GM12872 (cell line): ENCODE measurements at regions not wholly inside any gene's neighbourhood (a gene's known extent, or its start where the extent isn't known, plus 50 kb on each side); places are given as distances from the start of the nearest gene placed in this dataset.

Experiments
- TF ChIP-seq, protein P1 (sequence below): IDR thresholded peaks from 3 replicates; pipeline ENCODE4 v1.5.1; 2011; ENCODE audit warnings: low read depth, mild to moderate bottlenecking, low read length, moderate library complexity; ENCODE audit not compliant: insufficient read depth

DNA sequence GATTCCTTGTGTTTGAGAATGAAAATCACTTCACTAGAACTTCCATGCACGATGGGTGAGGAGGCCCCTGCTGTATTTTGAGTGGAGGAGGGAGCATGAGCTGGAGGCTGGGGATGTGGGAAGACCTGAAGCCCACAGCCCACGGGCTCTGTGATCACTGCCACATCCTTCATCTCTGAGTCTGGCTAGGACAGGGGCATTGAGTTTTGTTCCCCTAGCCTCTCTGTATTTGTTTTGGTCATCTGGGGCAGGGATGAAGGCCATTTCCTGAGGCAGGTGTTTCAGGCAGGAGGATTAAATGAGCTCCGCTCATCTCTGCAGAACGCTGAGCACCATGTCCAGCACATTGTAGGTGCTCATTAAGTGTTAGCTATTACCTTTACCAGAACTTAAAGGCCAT is 293.6 kb downstream of the GLRX3 start:
- TF ChIP-seq, protein P1, sequence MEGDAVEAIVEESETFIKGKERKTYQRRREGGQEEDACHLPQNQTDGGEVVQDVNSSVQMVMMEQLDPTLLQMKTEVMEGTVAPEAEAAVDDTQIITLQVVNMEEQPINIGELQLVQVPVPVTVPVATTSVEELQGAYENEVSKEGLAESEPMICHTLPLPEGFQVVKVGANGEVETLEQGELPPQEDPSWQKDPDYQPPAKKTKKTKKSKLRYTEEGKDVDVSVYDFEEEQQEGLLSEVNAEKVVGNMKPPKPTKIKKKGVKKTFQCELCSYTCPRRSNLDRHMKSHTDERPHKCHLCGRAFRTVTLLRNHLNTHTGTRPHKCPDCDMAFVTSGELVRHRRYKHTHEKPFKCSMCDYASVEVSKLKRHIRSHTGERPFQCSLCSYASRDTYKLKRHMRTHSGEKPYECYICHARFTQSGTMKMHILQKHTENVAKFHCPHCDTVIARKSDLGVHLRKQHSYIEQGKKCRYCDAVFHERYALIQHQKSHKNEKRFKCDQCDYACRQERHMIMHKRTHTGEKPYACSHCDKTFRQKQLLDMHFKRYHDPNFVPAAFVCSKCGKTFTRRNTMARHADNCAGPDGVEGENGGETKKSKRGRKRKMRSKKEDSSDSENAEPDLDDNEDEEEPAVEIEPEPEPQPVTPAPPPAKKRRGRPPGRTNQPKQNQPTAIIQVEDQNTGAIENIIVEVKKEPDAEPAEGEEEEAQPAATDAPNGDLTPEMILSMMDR: no peak

DNA sequence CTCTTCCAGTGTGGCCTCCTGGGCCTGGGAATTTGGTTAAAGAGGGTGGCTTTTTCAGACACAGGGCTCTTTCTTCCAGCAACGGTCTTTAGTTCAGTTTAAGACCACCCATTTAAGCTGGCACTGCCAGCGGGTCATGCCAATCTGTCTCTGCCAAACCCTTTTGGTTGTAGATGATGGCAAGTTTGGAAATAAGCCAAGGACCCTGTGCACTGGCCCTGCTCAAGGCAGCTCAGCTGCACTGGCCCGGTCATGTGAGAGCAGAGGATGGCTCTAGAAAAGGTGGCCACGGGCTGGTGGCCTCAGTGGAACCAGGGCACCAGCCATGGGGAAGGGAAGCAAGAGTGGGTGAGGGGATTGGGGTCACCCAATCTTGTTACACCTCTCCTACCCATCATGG is 294.1 kb downstream of the GLRX3 start:
- TF ChIP-seq, protein P1: no peak

DNA sequence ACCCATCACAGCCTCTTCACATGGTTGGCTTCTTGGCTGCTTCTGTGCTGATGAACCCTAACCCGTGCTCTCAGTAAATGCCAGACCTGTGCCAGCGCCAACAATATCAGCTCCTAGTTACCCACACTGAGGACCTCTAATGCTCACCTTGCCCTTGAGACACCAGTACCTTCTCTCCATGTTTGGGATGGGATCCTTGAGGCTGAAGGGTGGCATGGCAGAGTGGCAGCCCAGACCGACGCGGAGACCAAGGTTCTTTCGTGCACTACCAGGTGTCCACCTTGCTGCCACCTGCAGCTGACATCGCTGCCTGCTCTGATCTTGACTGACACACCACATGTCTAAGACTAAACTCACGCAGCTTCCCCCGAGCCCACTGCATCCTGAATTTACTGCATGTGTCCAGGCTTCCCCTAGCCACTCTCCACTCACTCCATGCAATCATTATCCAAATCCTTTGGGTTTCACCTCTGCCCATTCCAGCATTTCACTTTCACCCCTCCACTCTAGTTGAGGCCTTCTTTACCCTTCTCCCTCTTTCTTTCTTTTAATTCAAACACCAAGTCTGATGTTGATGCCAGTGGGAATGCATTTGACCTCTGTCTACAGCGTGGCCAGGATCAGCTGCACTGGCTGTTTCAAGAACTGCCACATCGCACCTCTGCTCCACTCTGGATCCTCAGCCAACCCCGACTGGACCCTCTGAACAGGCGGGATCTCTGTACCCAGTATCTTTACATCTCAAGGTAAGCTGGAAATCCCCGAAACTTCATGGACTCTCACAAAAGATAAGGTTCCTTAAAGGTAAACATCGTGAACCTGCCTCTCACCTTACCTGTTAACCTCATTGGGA is 294.9 kb downstream of the GLRX3 start:
- TF ChIP-seq, protein P1: no peak

DNA sequence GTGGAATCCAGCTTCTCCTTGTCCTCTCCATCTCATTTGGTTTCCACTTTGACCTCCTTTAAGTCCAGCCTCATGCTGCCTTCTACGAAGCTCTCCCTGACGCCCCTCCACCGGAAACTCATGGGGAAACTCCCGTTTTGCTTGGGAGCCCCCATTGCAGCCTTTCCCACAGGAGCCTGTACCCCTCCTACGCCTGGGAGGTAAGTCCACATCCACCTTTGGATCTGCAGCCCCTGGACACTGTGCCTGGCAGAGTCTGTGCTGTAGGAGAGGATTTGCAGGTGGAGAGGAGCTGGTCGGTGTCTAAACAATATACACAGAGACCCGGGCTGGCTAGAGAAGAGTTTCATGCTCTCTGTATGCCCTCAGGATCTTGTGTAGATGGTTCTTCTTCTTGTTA is 296.1 kb downstream of the GLRX3 start:
- TF ChIP-seq, protein P1: no peak

DNA sequence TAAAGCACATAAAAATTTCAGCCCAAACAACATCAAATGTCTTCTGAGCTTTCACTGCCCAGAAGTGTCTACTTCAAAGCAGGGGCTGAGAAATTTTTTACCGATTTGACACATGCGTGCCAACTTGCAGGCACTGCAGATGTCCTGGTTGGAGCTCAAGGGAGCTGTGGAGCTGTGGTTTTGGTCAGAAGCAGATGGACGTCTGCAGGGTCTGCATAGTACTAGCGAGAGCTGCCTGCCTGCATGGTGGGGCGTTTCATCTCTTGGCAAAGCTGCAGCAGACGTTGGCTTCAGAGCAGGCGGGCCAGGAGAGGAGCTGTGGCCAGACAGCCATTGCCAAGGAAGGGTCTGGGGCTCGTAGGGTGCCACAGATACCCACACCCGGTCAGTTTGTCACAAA is 296.7 kb downstream of the GLRX3 start:
- TF ChIP-seq, protein P1: no peak

DNA sequence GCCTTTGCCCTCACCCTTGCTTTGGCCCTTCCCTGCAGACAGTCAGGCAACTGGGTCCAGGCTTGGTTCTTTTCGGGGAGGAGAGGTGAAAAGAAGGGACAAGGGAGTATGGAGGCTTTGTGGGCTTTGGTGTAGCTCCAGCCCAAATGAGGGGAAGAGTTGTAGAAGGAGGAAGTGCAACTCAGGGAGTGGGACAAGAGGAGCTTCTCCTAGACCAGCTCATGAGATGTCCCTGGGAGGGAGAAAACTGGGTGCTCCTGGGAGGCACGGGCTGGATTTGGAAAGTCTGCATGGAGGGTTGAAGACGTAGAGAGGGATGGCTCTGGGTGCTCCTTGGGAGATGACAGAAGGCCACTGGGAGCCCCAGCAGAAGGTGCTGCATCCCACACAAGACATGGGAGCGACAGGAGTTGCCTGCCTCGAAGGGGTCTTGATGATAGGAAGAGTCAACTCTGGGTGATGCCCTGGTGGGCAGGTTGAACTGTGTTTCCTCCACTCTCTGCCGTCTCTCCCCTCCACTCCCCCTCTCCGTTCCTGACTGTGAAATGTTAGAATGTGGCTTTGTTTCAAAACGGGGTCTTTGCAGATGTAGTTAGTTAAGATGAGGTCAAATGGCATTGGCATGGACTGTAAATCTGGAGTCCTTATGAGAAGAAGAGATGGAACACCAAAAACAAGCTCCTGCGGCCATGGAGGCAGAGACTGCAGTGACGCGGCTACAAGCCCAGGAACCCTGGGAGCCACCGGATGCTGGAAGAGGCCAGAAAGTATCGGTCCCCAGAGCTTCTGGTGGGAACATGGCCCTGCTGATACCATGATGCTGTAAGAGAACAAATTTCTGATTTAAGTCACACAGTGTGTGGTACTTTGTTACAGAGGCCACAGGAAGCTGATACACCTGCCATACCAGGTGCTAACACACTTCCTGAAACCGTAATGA is 298.5 kb downstream of the GLRX3 start:
- TF ChIP-seq, protein P1: no peak

DNA sequence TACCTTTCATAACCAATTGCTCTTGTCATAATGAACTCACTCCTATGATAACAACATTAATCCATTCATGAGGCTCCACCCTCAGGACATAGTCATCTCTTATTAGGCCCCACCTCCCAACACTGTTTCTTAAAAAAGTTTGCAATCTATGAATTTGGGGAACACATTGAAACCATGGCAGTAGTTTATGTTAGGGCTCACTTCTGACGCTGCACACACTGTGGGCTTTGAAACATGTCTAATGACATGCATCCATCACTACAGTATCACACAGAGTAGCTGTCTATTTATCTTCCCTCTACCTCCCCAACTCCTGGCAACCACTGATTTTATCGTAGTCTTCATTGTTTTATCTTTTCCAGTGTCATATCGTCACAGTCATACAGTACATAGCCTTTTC is 299.8 kb downstream of the GLRX3 start:
- TF ChIP-seq, protein P1: no peak
